GM23338 (cell line): ENCODE measurements at regions not wholly inside any gene's neighbourhood (a gene's known extent, or its start where the extent isn't known, plus 50 kb on each side); places are given as distances from the start of the nearest gene placed in this dataset.

Experiments used
- CREB1 ChIP-seq: fragments of 250-450 bp; sonication (Bioruptor Pico); IDR thresholded peaks from 2 replicates; pipeline ENCODE4 v1.5.0; 2020; ENCODE audit warnings: low read depth, mild to moderate bottlenecking, moderate library complexity
- ETS1 ChIP-seq: IDR thresholded peaks from 2 replicates; pipeline ENCODE4 v1.6.1; 2016; ENCODE audit warnings: antibody characterized with exemption
- EZH2 ChIP-seq: fragments of 200-600 bp; sonication (generic); IDR thresholded peaks from one replicate; pipeline ENCODE4 v1.8.0; 2017; ENCODE audit warnings: antibody characterized with exemption, mild to moderate bottlenecking, low read depth; ENCODE audit not compliant: unreplicated experiment
- EZH2phosphoT487 ChIP-seq: fragments of 200-600 bp; sonication (generic); IDR thresholded peaks from one replicate; pipeline ENCODE4 v1.8.1; 2018; ENCODE audit warnings: antibody characterized with exemption; ENCODE audit not compliant: unreplicated experiment
- JUNB ChIP-seq: IDR thresholded peaks from one replicate; pipeline ENCODE4 v1.6.1; 2016; ENCODE audit warnings: antibody characterized with exemption; ENCODE audit not compliant: unreplicated experiment
- NANOG ChIP-seq: IDR thresholded peaks from 2 replicates; pipeline ENCODE4 v1.6.1; 2016; ENCODE audit warnings: antibody characterized with exemption, borderline replicate concordance
- POLR2AphosphoS5 ChIP-seq: IDR thresholded peaks from 2 replicates; pipeline ENCODE4 v1.6.1; 2016; ENCODE audit warnings: antibody characterized with exemption, low read depth
- STAT1 ChIP-seq: IDR thresholded peaks from one replicate; pipeline ENCODE4 v1.6.1; 2016; ENCODE audit warnings: antibody characterized with exemption; ENCODE audit not compliant: unreplicated experiment
- ZNF331 ChIP-seq: fragments of 250-450 bp; sonication (Bioruptor Pico); IDR thresholded peaks from 2 replicates; pipeline ENCODE4 v1.5.0; 2020; ENCODE audit warnings: low read depth, mild to moderate bottlenecking, moderate library complexity
- TF ChIP-seq, protein P1 (sequence below), 2 experiments: fragments of 200-600 bp in 1 of 2; sonication (generic) in 1 of 2; conservative IDR thresholded peaks; 2 replicates each; pipeline versions ENCODE4 v1.5.1 to v1.6.1; 2016 to 2017; ENCODE audit warnings: antibody characterized with exemption in 2 of 2, low read depth in 2 of 2, mild to moderate bottlenecking in 2 of 2, moderate library complexity in 1 of 2
- TF ChIP-seq, protein P2 (sequence below): IDR thresholded peaks from one replicate; pipeline ENCODE4 v1.6.1; 2018; ENCODE audit warnings: antibody characterized with exemption; ENCODE audit not compliant: unreplicated experiment

- TF ChIP-seq, protein P1, sequence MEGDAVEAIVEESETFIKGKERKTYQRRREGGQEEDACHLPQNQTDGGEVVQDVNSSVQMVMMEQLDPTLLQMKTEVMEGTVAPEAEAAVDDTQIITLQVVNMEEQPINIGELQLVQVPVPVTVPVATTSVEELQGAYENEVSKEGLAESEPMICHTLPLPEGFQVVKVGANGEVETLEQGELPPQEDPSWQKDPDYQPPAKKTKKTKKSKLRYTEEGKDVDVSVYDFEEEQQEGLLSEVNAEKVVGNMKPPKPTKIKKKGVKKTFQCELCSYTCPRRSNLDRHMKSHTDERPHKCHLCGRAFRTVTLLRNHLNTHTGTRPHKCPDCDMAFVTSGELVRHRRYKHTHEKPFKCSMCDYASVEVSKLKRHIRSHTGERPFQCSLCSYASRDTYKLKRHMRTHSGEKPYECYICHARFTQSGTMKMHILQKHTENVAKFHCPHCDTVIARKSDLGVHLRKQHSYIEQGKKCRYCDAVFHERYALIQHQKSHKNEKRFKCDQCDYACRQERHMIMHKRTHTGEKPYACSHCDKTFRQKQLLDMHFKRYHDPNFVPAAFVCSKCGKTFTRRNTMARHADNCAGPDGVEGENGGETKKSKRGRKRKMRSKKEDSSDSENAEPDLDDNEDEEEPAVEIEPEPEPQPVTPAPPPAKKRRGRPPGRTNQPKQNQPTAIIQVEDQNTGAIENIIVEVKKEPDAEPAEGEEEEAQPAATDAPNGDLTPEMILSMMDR (conservative IDR thresholded peaks at IDR 0.05; ENCODE audit: low read depth in 2 of 2), result no peak
- TF ChIP-seq EZH2 (no peak), POLR2AphosphoS5 (no peak), CREB1 (CRISPR knock-in tag) (no peak), EZH2phosphoT487 (no peak), NANOG (no peak), JUNB (no peak), ZNF331 (no peak), ETS1 (no peak), STAT1 (no peak)
- TF ChIP-seq, protein P2, sequence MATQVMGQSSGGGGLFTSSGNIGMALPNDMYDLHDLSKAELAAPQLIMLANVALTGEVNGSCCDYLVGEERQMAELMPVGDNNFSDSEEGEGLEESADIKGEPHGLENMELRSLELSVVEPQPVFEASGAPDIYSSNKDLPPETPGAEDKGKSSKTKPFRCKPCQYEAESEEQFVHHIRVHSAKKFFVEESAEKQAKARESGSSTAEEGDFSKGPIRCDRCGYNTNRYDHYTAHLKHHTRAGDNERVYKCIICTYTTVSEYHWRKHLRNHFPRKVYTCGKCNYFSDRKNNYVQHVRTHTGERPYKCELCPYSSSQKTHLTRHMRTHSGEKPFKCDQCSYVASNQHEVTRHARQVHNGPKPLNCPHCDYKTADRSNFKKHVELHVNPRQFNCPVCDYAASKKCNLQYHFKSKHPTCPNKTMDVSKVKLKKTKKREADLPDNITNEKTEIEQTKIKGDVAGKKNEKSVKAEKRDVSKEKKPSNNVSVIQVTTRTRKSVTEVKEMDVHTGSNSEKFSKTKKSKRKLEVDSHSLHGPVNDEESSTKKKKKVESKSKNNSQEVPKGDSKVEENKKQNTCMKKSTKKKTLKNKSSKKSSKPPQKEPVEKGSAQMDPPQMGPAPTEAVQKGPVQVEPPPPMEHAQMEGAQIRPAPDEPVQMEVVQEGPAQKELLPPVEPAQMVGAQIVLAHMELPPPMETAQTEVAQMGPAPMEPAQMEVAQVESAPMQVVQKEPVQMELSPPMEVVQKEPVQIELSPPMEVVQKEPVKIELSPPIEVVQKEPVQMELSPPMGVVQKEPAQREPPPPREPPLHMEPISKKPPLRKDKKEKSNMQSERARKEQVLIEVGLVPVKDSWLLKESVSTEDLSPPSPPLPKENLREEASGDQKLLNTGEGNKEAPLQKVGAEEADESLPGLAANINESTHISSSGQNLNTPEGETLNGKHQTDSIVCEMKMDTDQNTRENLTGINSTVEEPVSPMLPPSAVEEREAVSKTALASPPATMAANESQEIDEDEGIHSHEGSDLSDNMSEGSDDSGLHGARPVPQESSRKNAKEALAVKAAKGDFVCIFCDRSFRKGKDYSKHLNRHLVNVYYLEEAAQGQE, result no peak
Measured at GRCh38 chr16:86671486-86672178, 93.3 kb downstream of the FOXL1 start.
